GM19238 (cell line): ENCODE measurements at regions not wholly inside any gene's neighbourhood (a gene's known extent, or its start where the extent isn't known, plus 50 kb on each side); places are given as distances from the start of the nearest gene placed in this dataset.

ENCODE experiments used
- DNase-seq: peaks from one replicate; pipeline ENCODE4 v3.0.0; 2011; ENCODE audit warnings: low spot score; ENCODE audit not compliant: insufficient read length

- DNase-seq = no peak
These were observed 242.1 kb downstream of the HACE1 start for GRCh38 chr6:104617591-104617990.

GRCh38 chr6:104614394-104614793 is 245.3 kb downstream of the HACE1 start:
- DNase-seq = no peak

GRCh38 chr6:104613416-104614001 is 246.2 kb downstream of the HACE1 start:
- DNase-seq = no peak

- DNase-seq = no peak
These were observed 247.2 kb downstream of the HACE1 start for GRCh38 chr6:104612541-104612940.

GRCh38 chr6:104608101-104608500 is 251.6 kb downstream of the HACE1 start:
- no peak for DNase-seq

- no peak for DNase-seq
These were observed 252.2 kb downstream of the HACE1 start for GRCh38 chr6:104607501-104607900.

GRCh38 chr6:104606361-104606760 is 253.4 kb downstream of the HACE1 start:
- no peak for DNase-seq

- no peak for DNase-seq
These were observed 255.0 kb downstream of the HACE1 start for GRCh38 chr6:104604685-104605084.

- DNase-seq = no peak
These were observed 256.5 kb downstream of the HACE1 start for GRCh38 chr6:104603108-104603745.

- no peak for DNase-seq
These were observed 258.0 kb downstream of the HACE1 start for GRCh38 chr6:104601721-104602120.

GRCh38 chr6:104601131-104601651 is 258.5 kb downstream of the HACE1 start:
- DNase-seq = no peak

GRCh38 chr6:104600639-104600931 is 259.1 kb downstream of the HACE1 start:
- DNase-seq = no peak

GRCh38 chr6:104599821-104600638 is 259.7 kb downstream of the HACE1 start:
- DNase-seq = no peak

- DNase-seq = no peak
These were observed 262.1 kb downstream of the HACE1 start for GRCh38 chr6:104597541-104598050.

GRCh38 chr6:104596091-104596490 is 263.6 kb downstream of the HACE1 start:
- no peak for DNase-seq

GRCh38 chr6:104595311-104595820 is 264.4 kb downstream of the HACE1 start:
- no peak for DNase-seq

GRCh38 chr6:104591573-104592334 is 268.0 kb downstream of the HACE1 start:
- DNase-seq = no peak

- DNase-seq = no peak
These were observed 269.8 kb downstream of the HACE1 start for GRCh38 chr6:104589940-104590339.

GRCh38 chr6:104585646-104586045 is 274.1 kb downstream of the HACE1 start:
- DNase-seq = no peak

- no peak for DNase-seq
These were observed 279.3 kb downstream of the HACE1 start for GRCh38 chr6:104580452-104580851.

- DNase-seq = no peak
These were observed 280.3 kb downstream of the HACE1 start for GRCh38 chr6:104579310-104579863.
